DND-41 (cell line): ENCODE measurements at regions not wholly inside any gene's neighbourhood (a gene's known extent, or its start where the extent isn't known, plus 50 kb on each side); places are given as distances from the start of the nearest gene placed in this dataset.

Experiments
- ATAC-seq: fragments of 200-7000 bp; cut with Tn5 transposase; 3 replicates; pipeline ENCODE4 v1.9.1; 2021; ENCODE audit warnings: low read depth; ENCODE audit not compliant: insufficient read depth
- DNase-seq: peaks from one replicate; pipeline ENCODE4 v3.0.0-alpha.2; 2020
- H2AFZ ChIP-seq: 2 replicates; pipeline ENCODE4 v1.6.0; 2012; ENCODE audit warnings: low read depth, low read length
- H3K27ac ChIP-seq: 2 replicates; pipeline ENCODE4 v1.5.1; 2012; ENCODE audit warnings: low read length, inconsistent platforms
- H3K27me3 ChIP-seq: fragments of 200-600 bp; sonication (generic); 2 replicates; pipeline ENCODE4 v1.6.0; 2012; ENCODE audit warnings: low read length, mild to moderate bottlenecking, inconsistent platforms; ENCODE audit not compliant: insufficient read depth, poor library complexity
- H3K36me3 ChIP-seq: 2 replicates; pipeline ENCODE4 v1.5.1; 2012; ENCODE audit warnings: low read length, inconsistent platforms; ENCODE audit not compliant: insufficient read depth
- H3K4me1 ChIP-seq: 2 replicates; pipeline ENCODE4 v1.5.1; 2012; ENCODE audit warnings: mild to moderate bottlenecking, low read length; ENCODE audit not compliant: insufficient read depth
- H3K4me2 ChIP-seq: 2 replicates; pipeline ENCODE4 v1.6.0; 2012; ENCODE audit warnings: mild to moderate bottlenecking, moderate library complexity, low read length, inconsistent platforms; ENCODE audit not compliant: insufficient read depth
- H3K4me3 ChIP-seq, 2 experiments: fragments of 200-600 bp in 1 of 2; shearing (Covaris generic) in 1 of 2; 2 replicates each; pipeline ENCODE4 v1.5.1; 2012 to 2016; ENCODE audit warnings: inconsistent platforms in 2 of 2, low read length in 2 of 2, mild to moderate bottlenecking in 2 of 2, low read depth in 1 of 2, moderate library complexity in 1 of 2
- H3K79me2 ChIP-seq: 2 replicates; pipeline ENCODE4 v1.6.0; 2012; ENCODE audit warnings: low read length, inconsistent platforms; ENCODE audit not compliant: insufficient read depth
- H3K9ac ChIP-seq: 2 replicates; pipeline ENCODE4 v1.6.0; 2012; ENCODE audit warnings: low read depth, mild to moderate bottlenecking, inconsistent platforms, low read length, moderate library complexity
- H3K9me3 ChIP-seq: 2 replicates; pipeline ENCODE4 v1.5.1; 2012; ENCODE audit warnings: low read length, moderate library complexity, mild to moderate bottlenecking, inconsistent platforms; ENCODE audit not compliant: insufficient read depth, severe bottlenecking
- H4K20me1 ChIP-seq: 2 replicates; pipeline ENCODE4 v1.6.0; 2012; ENCODE audit warnings: low read length; ENCODE audit not compliant: insufficient read depth
- EZH2 ChIP-seq: IDR thresholded peaks from 3 replicates; pipeline ENCODE4 v1.6.1; 2012; ENCODE audit warnings: borderline replicate concordance, low read depth, mild to moderate bottlenecking, moderate library complexity, low read length, inconsistent platforms; ENCODE audit not compliant: severe bottlenecking
- TF ChIP-seq, protein P1 (sequence below): IDR thresholded peaks from 2 replicates; pipeline ENCODE4 v1.5.1; 2012; ENCODE audit warnings: borderline replicate concordance, low read length, moderate library complexity, mild to moderate bottlenecking; ENCODE audit not compliant: poor library complexity, severe bottlenecking; ENCODE audit errors: extremely low read depth

DNA sequence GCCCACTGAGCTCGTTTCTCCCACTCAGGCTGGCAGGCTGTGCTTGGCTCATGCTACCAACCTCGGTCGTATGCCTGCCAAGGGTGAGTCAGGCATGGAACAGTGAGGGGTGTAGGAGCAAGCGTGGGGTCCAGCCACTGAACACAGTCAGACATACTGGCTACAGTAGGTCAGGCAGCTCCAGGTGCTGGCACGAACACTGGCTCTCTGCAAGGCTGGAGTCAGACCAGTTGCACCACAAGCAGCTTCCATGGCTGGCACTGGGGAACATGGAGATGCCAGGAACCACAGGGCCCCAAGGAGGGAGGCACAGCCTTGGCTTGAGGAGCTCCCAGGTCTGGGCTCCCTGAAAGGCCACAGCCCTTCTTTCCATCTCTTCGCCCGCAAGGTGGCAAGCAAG, 410.7 kb upstream of the KIRREL3 start:
- no peak for DNase-seq
- TF ChIP-seq, protein P1, sequence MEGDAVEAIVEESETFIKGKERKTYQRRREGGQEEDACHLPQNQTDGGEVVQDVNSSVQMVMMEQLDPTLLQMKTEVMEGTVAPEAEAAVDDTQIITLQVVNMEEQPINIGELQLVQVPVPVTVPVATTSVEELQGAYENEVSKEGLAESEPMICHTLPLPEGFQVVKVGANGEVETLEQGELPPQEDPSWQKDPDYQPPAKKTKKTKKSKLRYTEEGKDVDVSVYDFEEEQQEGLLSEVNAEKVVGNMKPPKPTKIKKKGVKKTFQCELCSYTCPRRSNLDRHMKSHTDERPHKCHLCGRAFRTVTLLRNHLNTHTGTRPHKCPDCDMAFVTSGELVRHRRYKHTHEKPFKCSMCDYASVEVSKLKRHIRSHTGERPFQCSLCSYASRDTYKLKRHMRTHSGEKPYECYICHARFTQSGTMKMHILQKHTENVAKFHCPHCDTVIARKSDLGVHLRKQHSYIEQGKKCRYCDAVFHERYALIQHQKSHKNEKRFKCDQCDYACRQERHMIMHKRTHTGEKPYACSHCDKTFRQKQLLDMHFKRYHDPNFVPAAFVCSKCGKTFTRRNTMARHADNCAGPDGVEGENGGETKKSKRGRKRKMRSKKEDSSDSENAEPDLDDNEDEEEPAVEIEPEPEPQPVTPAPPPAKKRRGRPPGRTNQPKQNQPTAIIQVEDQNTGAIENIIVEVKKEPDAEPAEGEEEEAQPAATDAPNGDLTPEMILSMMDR = no peak
- TF ChIP-seq EZH2 = no peak
- peaks cover 4% of the 10 kb centered on the region for H3K9me3 ChIP-seq
- H3K4me2 ChIP-seq = no peak overlapping the region
- no peaks in the 10 kb centered on the region for H3K27me3 ChIP-seq
- H3K4me1 ChIP-seq = no peaks in the 10 kb centered on the region
- ATAC-seq = no peak
- no peak overlapping the region for H3K27ac ChIP-seq
- H2AFZ ChIP-seq = no peak overlapping the region
- no peak overlapping the region for H3K9ac ChIP-seq
- no peaks in the 10 kb centered on the region for H3K79me2 ChIP-seq
- no peaks in the 10 kb centered on the region for H3K36me3 ChIP-seq
- no peaks in the 10 kb centered on the region for H4K20me1 ChIP-seq
- H3K4me3 ChIP-seq = no peak overlapping the region

DNA sequence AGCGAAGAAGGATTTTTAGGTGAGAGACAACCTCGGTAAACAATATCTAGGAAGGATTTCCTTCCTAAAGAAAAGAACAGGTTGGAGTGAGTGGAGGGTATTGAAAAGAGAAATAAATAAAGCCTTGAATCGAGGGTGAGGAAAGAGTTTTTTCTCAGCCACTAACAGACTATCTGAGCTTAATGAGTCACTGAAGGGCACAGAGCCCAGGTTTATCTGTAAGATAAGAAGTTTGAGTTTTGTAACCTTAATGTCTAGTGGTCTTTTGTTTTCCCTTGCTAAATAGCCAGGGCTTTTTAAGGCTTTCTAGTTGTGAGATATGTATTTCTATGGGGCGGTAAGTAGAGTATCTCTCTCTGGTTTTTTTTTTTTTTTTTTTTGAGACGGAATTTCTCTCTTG, 394.5 kb upstream of the KIRREL3 start:
- Histone ChIP-seq H3K36me3 (no peaks in the 10 kb centered on the region), H3K9me3 (no peaks in the 10 kb centered on the region), H4K20me1 (no peaks in the 10 kb centered on the region), H2AFZ (no peak overlapping the region), H3K4me3 (no peak overlapping the region), H3K27ac (no peak overlapping the region), H3K4me1 (no peaks in the 10 kb centered on the region), H3K4me2 (no peak overlapping the region), H3K9ac (no peak overlapping the region), H3K79me2 (no peaks in the 10 kb centered on the region), H3K27me3 (no peaks in the 10 kb centered on the region)
- TF ChIP-seq EZH2 = no peak
- TF ChIP-seq, protein P1 = no peak
- DNase-seq = no peak
- ATAC-seq = no peak

DNA sequence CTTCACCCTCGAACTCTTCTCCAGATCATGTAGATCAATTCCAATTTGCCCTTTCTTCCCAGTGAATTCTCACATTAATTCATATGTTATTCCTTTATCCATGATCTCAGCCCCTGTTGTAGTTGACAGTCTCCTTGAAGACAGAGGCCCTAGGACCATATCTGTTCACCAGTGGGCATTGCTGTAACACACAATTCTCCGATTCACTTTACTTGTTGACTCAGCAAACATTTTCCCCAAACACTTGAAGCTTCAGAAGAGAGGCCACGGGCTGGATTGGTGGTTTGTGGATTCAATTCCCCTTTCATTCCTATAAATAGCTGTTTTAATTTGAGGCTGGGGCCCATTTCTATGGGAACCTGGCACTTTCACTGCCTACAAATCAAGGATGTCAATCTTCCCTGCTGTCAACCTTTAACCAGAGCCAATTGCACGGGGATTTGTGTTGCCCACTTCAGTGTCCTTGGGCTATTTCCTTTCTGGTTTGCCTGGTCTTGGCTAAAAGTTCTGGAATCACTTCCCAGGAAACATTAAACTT, 393.0 kb upstream of the KIRREL3 start:
- no peak overlapping the region for H2AFZ ChIP-seq
- ATAC-seq = no peak
- no peak for TF ChIP-seq EZH2
- TF ChIP-seq, protein P1 = no peak
- H3K9me3 ChIP-seq = no peaks in the 10 kb centered on the region
- H3K27ac ChIP-seq = no peak overlapping the region
- H3K4me2 ChIP-seq = no peak overlapping the region
- H4K20me1 ChIP-seq = no peaks in the 10 kb centered on the region
- H3K36me3 ChIP-seq = no peaks in the 10 kb centered on the region
- no peaks in the 10 kb centered on the region for H3K4me1 ChIP-seq
- no peak overlapping the region for H3K4me3 ChIP-seq
- no peak for DNase-seq
- H3K27me3 ChIP-seq = no peaks in the 10 kb centered on the region
- H3K9ac ChIP-seq = no peak overlapping the region
- no peaks in the 10 kb centered on the region for H3K79me2 ChIP-seq

DNA sequence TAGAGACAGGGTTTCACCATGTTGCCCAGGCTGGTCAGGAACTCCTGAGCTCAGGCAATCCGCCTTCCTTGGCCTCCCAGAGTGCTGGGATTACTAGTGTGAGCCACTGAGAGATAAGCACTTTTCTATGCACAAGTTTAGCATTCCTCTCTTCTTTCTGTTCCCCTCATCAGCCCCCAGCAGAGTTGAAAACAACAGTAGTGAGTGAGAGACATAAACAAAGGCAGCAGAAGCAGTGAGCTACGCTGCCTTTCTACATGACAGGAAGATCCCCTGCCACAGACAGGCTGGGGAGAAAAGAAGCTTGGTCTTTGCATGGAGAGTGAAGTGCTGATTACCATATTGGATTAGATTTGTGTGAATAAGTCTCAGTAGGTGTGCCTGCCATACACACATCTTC, 392.0 kb upstream of the KIRREL3 start:
- no peaks in the 10 kb centered on the region for H3K79me2 ChIP-seq
- no peaks in the 10 kb centered on the region for H3K4me1 ChIP-seq
- ATAC-seq = no peak
- H3K27ac ChIP-seq = no peak overlapping the region
- H4K20me1 ChIP-seq = no peaks in the 10 kb centered on the region
- no peak for TF ChIP-seq EZH2
- TF ChIP-seq, protein P1 = no peak
- H3K4me2 ChIP-seq = no peak overlapping the region
- H3K9me3 ChIP-seq = no peaks in the 10 kb centered on the region
- H3K27me3 ChIP-seq = no peaks in the 10 kb centered on the region
- H2AFZ ChIP-seq = no peak overlapping the region
- no peak overlapping the region for H3K9ac ChIP-seq
- no peaks in the 10 kb centered on the region for H3K36me3 ChIP-seq
- no peak overlapping the region for H3K4me3 ChIP-seq
- no peak for DNase-seq
